ENCODE measurements at regions not wholly inside any gene's neighbourhood (a gene's known extent, or its start where the extent isn't known, plus 50 kb on each side); places are given as distances from the start of the nearest gene placed in this dataset.

DNA sequence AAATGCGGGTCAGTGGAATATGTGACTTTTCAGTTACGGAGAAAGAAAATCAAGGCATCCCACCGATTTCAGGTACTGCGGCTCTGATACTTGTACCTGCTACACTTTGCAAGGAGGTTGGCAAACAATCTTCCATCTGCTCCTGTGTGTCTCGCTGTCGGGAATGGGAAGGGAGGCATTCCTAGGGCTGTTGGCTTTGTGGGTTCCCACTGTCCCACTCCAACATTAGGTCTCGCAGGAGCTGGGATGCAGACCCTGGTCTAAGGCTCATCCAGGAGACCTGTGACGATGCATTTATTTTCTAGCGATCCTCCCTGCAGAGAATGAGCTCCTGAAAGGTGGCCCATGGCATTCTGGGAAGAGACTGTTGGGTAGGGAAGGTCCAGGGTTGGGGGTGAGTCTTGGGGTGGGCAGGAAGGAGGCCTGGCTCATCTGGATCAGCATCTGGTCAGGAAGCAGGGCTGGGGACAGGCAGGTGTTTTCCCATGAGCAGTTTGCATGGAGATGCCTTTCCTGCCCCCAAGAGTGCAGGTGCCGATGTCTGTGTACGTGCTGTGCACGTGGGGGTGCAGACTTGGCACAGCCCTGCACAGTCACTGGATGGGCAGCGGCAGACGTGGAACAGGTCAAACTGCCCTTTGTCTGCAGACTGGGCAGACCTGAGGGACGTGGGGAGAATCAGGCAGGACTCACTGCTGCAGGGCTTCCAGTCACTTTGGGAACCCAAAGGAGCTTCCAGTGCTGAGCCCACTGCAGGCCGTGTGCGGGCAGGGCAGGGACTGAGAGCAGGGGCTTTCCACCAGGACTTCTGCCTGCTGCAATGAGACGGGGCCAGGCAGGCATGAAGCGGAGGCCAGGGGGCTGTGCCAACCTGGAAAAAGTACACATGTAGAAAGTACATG, 152.4 kb downstream of the TEX29 start:
- DNase-seq (ENCODE audit: extremely low read depth, low read depth): no peak

DNA sequence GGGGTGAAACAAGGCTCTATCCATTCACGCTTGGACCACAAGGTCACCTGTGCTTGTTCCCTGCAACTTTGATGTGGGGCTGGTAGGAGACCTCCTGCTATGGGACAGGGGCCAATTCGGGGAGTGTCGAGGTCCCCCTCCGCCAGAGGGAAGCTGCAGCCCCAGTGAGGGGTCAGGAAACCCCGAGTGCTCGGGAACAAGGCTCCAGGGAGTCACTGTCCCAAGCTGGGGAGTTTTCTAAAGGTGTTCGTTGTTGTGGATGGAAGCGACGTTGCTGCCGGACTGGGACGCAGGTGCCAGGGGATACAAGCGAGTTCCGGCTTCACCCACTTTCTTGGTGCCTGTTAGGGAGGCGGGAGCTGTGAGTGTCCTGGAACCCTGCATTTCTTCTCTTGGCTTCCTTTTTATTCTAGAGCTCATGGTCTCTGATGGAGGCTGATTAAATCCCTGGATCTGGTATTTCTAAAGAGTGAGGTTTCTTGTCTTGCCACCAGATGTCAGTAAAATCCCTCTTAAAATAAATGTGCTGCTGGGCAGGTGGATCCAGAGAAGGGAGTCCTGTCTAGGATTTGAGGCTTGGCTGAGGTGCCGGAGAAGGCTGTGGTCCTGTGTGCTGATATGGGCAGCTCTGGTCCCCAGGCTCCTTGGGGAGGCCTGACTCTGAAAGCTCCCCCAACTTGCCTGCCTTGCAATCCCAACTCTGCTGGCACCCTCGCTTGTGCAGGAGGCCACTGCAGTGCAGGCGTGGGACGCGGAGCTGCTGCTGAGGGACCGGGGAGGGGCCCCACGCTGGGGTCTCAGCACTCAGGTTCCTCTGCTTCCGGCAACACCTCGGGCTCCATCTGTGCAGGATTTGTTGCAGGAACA, 153.9 kb downstream of the TEX29 start:
- DNase-seq (ENCODE audit: extremely low read depth, low read depth): peak; percentile 45

DNA sequence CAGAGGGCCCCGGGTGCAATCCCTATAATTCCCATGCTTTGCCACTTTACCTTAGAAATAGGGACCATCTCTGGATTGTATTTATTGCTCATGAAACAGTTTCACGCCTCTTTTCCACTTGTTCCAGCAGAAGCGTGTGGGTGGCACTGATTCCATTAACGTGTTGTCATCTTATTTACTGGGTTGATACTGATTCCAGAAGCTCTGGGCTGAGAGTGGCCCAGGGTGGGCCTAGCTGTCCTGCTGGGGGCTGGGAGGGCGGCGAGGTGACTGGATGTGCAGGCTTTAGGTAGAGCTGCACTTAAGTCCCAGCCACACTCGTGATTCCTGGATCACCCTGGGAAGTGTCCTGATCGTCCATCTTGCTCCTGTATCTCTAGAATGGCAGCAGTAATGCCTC, 155.0 kb downstream of the TEX29 start:
- no peak for DNase-seq (ENCODE audit: extremely low read depth, low read depth)

DNA sequence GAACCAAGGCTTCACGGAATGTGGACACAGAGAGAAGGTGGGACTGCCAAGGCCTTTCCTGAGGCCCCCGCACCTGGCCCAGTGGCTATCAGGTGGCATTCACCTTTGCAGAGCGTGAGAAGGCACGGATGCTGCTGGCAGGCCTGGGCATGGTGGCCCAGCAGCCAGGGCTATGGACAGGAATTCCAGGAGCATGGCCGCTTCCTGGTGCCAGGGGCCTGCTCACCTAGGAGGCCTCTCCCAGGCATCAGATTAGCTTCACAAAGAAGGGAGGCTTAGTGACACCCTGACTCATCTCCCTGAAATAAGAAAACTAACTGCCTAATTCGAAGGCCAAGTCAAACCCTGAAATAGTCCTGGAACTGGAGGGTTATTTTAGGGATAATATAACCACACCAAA, 155.8 kb downstream of the TEX29 start:
- DNase-seq (ENCODE audit: extremely low read depth, low read depth): no peak

DNA sequence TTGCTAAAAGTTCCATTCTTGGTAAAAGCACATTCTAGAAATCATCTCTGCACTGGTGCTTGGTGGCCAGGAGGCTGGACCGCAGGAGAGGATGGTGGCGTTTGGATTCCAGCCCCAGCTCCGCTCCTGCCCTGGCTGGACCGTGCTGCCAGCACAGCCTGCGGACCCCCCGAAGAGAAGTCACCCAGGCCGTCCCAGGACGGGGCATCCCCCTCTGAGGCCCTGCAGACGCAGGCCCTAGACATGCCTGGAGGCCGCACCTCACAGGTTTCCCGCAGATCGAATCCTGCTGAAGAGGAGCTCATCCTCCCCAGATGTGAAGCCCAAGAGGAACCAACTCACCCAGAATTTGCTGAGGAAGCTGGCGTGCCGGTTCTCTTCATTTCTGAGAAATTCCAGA, 159.0 kb downstream of the TEX29 start:
- DNase-seq (ENCODE audit: extremely low read depth, low read depth): no peak

DNA sequence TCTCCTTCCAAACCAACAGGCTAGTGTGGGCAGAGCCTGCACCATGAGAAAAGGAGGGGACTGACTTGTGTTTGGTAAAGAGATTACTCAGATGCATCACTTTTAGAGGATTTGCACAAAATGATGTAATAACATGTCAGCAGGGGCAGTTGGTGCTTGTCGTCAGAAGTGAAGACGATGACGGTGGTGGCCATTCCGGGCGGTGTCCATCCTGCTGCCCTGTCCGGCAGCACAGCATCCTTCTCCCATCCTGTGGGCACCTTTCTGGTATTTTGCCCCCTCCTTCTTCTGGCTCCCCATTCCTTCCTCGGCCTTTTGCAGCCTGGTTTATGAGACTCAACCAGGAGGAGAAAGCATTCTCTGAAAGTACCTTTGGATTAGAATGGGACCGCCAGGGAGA, 160.1 kb downstream of the TEX29 start:
- DNase-seq (ENCODE audit: extremely low read depth, low read depth): no peak

DNA sequence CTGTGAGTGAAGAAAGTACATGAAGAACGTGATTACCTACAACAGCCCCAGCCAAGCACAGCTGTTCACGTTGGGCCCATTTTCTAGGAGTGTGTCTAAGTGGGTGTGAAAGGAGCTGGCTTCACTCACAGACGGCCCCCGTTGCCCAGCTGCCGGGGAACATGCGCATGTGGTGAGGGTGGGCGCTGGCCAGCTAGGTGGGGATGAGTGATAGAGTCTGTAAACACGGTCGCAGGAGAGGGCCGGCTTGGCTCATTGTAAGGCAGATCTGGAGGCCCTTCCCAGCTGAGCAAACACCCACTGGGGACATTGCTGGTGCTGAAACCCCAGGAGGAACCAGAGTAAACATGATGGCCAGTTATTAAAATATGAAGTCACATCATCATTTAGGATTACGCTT, 160.5 kb downstream of the TEX29 start:
- DNase-seq (ENCODE audit: extremely low read depth, low read depth): no peak

DNA sequence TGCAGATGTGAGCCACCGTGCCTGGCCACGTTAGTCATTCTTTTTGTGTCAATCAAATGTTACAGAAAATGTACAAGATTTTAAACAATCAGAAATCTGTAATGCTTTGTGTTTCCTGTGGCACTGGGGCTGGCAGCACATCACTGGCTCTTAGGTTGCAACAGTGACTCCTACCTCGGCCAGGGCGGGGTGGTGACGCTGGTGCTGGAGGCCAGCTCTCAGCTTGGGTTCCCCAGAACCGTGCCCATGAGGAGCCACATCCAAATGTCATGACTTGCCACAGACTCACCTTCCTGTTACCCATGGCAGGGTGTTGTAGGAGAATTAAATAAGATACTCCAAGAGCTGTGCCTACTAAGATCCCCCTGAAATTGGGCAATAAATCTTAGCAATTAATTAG, 161.7 kb downstream of the TEX29 start:
- DNase-seq (ENCODE audit: extremely low read depth, low read depth): no peak

DNA sequence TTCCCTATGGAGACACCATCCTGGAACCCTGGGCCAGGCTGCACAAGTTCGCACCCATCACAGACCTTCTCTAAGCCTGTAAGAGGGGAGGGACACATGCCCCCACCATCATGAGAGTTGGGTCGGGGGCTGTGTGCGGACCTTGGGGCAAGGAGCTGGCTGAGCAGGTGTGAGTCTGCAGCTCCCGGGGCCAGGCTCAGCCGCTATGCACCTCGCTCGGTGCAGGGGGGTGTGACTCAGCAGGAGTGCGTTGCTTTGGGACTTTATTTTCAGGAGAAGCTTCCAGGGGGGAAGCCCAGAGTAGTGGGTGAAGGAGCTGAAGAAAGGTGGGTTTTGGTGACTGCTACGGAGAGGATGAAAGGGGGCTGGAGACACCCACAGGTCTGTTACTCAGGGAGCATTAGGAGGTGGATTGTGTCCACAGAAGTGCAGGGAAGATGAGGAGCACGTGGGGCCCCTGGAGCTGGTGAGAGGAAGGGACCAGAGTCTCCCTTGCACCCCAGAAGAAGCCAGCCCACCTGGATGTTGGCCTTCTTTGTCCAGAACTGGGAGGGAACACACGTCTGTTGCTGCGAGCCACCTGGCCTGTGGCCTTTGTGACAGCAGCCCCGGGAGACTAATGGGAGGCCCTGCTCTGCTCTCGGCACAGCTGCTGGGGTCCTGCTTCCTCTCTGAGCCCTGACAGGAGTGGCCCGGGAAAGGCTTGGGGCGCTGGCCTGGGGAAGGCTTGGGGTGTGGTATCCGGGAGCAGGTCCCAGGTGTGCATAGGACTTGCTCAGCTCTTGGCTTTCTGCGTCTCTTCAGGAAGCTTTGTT, 162.6 kb downstream of the TEX29 start:
- DNase-seq (ENCODE audit: extremely low read depth, low read depth): no peak

DNA sequence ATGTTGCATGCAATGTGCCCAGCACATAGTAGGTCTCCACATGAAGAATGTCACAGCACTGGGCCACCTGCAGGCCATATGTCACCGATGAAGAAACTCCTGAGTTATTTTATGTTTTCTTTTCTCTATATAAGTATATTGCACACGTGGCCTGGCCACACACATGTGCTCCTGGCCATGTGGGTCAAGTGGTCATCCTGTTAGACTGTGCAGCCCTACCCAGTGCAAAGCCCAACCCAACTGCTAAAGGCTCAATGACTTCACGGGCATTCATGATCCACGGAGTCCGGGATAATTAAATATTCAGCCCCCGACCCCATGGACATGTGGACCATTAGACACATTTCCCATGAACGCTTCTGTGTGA, 163.2 kb downstream of the TEX29 start:
- DNase-seq (ENCODE audit: extremely low read depth, low read depth): no peak

DNA sequence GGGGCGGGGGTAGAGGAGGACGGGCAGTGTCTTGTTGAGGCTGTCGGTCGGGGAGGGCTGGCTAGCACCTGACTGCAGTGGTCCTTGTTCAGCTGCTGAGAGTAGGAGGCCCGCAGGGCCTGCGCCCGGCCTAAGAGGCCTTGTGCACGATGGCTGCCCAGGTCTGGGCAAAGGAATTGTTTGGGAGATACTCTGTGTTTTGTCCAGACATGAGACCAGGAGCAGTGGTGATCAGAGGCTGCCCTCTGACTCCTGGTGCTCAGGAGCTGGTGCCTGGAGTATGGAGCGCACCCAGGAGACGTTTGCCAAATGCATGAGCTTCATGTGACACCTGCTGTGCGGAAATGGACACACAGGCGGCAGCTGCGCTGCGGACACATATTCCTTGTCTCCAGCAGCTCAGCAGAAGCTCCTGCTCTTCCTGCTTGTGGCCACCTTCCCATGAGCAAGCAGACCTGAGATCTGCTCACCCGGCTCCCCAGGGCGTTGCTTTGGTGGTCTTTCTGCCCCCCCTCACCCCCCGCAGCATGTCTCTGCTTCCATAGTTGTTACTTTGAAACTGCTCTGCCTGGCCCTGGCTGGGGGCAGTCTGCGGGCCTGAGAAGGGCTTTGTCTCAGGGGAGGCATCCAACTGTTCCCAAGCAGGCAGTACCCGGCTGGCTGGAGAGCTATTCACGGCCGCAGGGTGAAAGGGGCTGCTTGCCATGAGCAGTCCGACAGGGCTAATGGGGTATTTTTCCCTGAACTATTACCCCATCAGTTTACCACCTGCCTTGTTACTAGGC, 163.9 kb downstream of the TEX29 start:
- no peak for DNase-seq (ENCODE audit: extremely low read depth, low read depth)

DNA sequence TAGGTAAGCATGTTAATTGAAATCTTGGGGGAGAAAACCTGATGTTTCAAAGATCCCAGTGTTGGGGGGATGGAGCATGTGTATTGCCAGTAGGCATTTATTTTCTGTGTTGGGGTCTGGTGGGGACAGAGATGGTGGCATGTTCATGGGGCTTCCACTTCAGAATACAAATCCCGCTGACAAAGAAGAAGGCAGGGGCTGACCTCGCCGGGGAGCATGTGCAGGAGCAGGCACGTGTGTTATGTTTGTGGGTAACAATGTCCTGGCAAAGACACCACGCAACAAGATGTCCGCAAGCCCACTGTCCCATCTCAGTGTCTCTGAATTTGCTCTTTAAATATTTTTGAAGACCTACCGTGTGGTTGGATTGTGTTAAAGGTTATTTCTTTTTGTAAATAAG, 164.5 kb downstream of the TEX29 start:
- no peak for DNase-seq (ENCODE audit: extremely low read depth, low read depth)

DNA sequence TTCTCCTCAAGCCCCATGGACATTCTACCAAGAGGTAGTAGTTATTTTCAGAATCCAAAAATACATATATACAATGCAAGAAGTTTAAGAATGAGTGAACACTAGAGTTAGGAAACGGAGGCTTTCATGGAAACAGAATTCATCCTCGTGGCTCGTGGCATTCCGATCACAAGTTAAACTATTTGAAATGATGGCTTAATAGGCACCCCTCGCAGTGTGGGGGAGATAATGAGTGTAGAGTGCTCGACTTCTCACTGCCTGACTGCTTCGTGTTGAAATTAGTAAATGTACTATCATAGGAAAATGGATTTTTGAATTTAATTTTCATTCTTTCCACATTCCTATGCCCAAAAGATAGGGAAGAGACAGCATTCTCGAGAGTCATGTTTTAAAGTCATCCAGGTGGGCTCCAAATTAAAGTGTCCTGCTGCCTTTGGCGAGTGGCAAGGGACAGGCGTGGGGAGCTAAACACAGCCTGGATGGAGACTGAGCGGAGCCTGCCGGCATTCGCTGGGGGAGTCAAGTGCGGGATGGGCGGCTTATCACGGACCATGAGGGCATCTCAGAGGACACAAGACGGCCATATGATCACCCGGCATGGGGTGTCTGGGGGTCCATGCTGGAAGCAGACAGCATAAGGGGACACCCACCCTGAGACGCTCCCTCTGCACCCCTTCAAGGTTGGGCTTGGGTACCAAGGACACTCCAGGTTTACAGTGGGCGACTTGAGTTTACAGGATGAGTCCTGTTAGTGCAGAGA, 165.2 kb downstream of the TEX29 start:
- no peak for DNase-seq (ENCODE audit: extremely low read depth, low read depth)

DNA sequence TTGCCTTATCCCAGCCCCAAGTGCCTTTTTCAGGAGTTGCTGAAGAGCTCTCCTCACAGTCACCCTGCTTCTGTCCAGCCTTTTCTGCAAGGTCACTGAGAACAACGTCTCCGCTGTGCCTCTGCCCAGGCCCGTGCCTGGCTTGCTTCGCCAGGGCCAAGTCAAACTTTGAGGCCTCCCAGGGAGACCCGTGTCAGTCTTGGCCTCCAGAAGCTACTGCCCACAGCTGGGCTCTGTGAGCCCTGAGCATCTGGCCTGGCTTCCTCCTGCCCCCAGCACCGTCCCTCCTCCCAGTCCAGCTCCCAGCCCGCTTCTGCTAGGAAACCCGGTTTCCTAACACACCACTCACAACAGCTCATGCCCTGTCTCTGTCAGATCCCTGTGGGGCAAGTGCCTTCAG, 165.9 kb downstream of the TEX29 start:
- DNase-seq (ENCODE audit: extremely low read depth, low read depth): no peak

DNA sequence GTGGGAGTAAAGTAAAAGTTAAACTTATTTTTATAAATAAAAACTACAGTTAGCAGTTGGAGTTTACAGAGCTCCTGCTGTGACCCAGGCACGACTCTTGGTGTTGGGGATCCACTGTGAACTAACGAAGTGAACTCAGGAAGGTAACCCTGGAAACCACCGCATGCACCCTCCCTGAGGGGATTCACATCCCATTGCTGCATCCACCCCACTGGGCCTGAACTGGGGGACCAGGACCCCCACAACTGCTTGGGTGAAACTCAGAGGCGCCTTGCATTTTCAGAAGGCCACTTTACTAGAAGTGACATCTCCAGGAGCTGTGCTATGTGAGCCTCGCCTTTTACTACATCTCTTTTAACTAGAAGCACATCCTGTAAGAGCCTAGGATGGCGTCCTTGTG, 166.4 kb downstream of the TEX29 start:
- DNase-seq (ENCODE audit: extremely low read depth, low read depth): no peak

DNA sequence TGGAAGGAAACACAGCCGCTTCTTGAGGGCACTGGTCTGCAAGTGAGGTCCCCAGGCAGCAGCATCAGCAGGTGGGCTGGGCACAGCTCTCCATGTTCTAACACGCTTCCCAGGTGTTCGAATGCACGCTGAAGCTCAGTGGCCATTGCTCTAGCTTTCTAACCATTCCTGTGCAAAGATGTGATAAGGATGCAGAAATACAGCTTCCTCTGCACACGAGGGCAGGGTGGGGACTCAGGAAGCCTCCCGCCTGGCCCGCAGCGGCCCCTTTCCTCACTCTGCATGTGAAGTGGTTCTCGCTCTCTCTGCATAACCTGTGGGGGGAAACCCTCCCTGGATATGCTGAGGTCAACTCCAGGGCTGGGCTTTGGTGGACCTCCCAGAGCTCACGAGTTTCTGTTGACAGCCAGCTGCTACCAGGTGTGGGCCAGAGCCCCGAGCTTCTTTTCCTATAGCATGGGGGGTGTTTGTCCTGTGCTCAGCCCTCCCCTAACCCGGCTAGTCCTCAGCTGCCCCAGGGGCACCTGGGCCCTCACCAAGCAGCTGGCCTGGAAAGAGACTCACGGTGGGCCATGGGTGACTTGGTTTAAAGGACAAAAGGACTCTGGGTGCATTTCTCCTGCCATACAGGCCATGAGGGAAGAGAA, 168.2 kb downstream of the TEX29 start:
- DNase-seq (ENCODE audit: extremely low read depth, low read depth): no peak

DNA sequence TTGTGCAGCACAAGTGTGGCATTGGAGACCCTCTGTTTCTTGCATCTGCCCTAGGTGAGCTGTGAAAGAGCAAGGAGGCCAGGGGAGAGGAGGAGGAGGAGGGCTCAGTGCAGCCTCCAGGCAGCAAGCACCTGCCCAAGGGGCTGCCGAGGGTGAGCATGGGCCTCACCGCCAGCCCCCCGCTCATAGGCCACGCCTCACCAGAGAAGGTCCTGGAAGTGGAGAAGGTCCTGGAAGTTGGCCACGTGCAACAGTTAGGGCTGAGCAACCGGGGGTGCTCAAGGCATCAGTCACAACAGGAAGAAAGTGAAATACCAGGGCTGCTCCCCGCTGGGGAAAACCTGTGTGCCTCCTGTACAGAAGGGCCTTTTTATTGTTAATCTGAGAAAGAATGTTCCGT, 168.9 kb downstream of the TEX29 start:
- no peak for DNase-seq (ENCODE audit: extremely low read depth, low read depth)

DNA sequence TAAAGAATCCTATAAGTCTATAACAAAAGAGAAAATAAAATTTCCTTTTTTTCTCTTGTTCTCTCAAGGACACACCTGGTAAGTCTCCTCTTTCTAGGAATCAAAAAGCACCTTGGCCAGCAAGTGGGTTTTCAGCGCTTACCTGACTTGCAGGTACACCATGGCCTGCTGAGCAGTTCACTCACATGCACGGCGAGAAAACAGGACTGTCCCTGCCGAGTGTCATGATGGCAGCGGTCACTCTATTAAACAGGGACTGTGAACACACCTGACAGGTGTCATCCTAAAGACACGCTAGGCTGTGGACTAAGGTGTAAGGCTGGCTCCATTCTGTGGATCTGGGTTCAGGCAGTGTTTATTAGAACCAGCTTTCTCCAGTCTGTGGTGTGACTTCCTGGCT, 170.2 kb downstream of the TEX29 start:
- DNase-seq (ENCODE audit: extremely low read depth, low read depth): no peak

DNA sequence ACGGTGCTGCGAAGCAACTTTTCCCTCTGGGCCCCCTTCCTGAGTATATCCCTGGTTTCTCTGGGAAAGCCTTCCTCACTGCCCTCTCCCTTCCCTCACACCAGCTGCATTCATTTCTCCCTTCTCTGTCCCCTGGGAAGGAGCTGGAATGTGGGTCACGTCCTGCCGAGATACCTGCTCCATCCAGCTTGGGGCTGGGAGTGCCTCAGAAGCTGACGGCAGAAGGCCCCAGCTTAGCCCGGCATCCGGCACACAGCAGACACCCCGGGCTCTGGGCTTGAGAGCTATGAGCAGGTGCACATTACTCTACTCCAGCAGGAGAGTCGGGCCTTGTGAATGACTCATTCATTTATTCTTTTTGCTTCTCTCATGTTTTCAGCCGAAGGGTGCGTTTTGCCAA, 170.6 kb downstream of the TEX29 start:
- DNase-seq (ENCODE audit: extremely low read depth, low read depth): no peak

All from NCI-H460 (cell line).